SK-N-MC (cell line): ENCODE measurements at regions not wholly inside any gene's neighbourhood (a gene's known extent, or its start where the extent isn't known, plus 50 kb on each side); places are given as distances from the start of the nearest gene placed in this dataset.

ENCODE experiments used
- EZH2 ChIP-seq: fragments of 200-600 bp; sonication (generic); IDR thresholded peaks from one replicate; pipeline ENCODE4 v1.6.1; 2017; ENCODE audit warnings: antibody characterized with exemption
- POLR2AphosphoS5 ChIP-seq: IDR thresholded peaks from 2 replicates; pipeline ENCODE4 v1.6.1; 2012; ENCODE audit warnings: mild to moderate bottlenecking, low read depth, low read length, borderline replicate concordance

- TF ChIP-seq EZH2, result no peak
- TF ChIP-seq POLR2AphosphoS5, result no peak
Observed at GRCh38 chrX:26871967-26872366, 591.2 kb downstream of the PPP4R3C start.
